Sigmoid colon (tissue), 6 donors: ENCODE measurements at regions not wholly inside any gene's neighbourhood (a gene's known extent, or its start where the extent isn't known, plus 50 kb on each side); places are given as distances from the start of the nearest gene placed in this dataset.
A peak's percentile ranks its signal among the peaks of the same experiment; 100 is the strongest.

Source experiments
- DNase-seq: peaks from one replicate; pipeline ENCODE4 v3.0.0-alpha.2; 2019
- H3K27ac ChIP-seq, 4 donors: fragments of 200-600 bp; sonication (generic); one replicate each; pipeline ENCODE4 v1.5.1; 2016 to 2019; ENCODE audit warnings: mild to moderate bottlenecking in 1 of 4
- H3K27me3 ChIP-seq, 3 donors: fragments of 200-600 bp; sonication (generic); one replicate each; pipeline ENCODE4 v1.5.1; 2019; ENCODE audit warnings: mild to moderate bottlenecking in 1 of 3
- H3K36me3 ChIP-seq, 4 donors: fragments of 200-600 bp; sonication (generic); one replicate each; pipeline ENCODE4 v1.5.1; 2016 to 2019
- H3K4me1 ChIP-seq, 4 donors: fragments of 200-600 bp; sonication (generic); one replicate each; pipeline ENCODE4 v1.5.1; 2017 to 2019
- H3K4me3 ChIP-seq, 4 donors: fragments of 200-600 bp; sonication (generic); one replicate each; pipeline ENCODE4 v1.5.1; 2017 to 2019; ENCODE audit warnings: mild to moderate bottlenecking in 2 of 4, moderate library complexity in 1 of 4
- H3K9me3 ChIP-seq, 4 donors: fragments of 200-600 bp in 3 of 4; sonication (generic) in 3 of 4; one replicate each; pipeline versions ENCODE4 v1.5.1 to v1.6.1; 2013 to 2019
- EP300 ChIP-seq, 4 donors: sonication (generic); formaldehyde crosslinking; IDR thresholded peaks; one replicate each; pipeline ENCODE4 v1.6.1; 2017; ENCODE audit warnings: antibody characterized with exemption in 4 of 4
- POLR2A ChIP-seq, 2 donors: fragments of 450-650 bp; IDR thresholded peaks; one replicate each; pipeline ENCODE4 v1.6.1; 2016; ENCODE audit warnings: antibody characterized with exemption in 2 of 2, mild to moderate bottlenecking in 2 of 2, moderate library complexity in 2 of 2
- POLR2AphosphoS5 ChIP-seq, 4 donors: sonication (generic); formaldehyde crosslinking; IDR thresholded peaks; one replicate each; pipeline ENCODE4 v1.6.1; 2017; ENCODE audit warnings: antibody characterized with exemption in 4 of 4
- WGBS, 2 donors: extraction: QIAGEN DNeasy Blood & Tissue Kit; methylation state at CpG; one replicate each; pipeline ENCODE4 v1.1.7; 2013; 5-methylcytosine and 5-hydroxymethylcytosine counted together
- intact Hi-C: fragments of 100-400 bp; cut with DNase I; formaldehyde crosslinking; loops from one replicate; pipeline ENCODE4 v1.15.1; 2023
- TF ChIP-seq, protein P1 (sequence below), 4 experiments: fragments of 450-650 bp in 3 of 4; fragments of 200-600 bp in 1 of 4; IDR thresholded peaks; one replicate each; pipeline ENCODE4 v1.5.1; 2016 to 2019; ENCODE audit warnings: antibody characterized with exemption in 4 of 4, mild to moderate bottlenecking in 3 of 4, moderate library complexity in 2 of 4
- donor health status: healthy with polysubstance abuse.
- donor health status: healthy.

DNA sequence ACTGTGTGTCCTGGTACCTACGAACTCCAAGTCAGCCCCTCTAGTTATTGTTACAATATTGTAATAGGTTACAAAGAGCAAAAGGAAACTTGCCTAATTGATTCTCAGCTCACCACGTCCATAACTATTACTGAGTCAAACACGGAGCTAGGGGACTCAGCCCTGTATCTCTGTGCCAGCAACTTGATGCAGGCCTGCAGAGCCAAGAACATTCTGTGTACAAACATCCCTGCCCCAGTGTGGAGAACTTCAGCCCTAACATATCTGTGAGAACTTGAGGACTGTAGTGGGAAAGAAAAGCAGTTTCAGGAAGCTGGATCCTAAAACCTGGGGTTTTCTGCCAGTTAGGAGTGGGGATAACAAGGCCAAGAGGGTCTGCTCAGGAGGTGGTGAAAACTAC lies 114.9 kb upstream of the PRSS58 start:
- WGBS, 2 donors: 74 to 77% methylated on average over 3 of the region's 3 CpGs
- H3K9me3 ChIP-seq: peaks cover 0 to 5% (median 1%) of the 10 kb centered on the region in 4 donors
- no peak overlapping the region for H3K4me3 ChIP-seq
- intact Hi-C loops: no loop called here
- no peaks in the 10 kb centered on the region for H3K27me3 ChIP-seq
- peak overlapping the region in 1 of 4 donors; percentile 13 for H3K27ac ChIP-seq
- peaks cover 0 to 18% (median 3%) of the 10 kb centered on the region in 4 donors for H3K4me1 ChIP-seq
- no peaks in the 10 kb centered on the region for H3K36me3 ChIP-seq
- no peak for TF ChIP-seq POLR2A (IDR thresholded peaks at IDR 0.05)
- TF ChIP-seq POLR2AphosphoS5 (IDR thresholded peaks at IDR 0.05): no peak
- TF ChIP-seq, protein P1, sequence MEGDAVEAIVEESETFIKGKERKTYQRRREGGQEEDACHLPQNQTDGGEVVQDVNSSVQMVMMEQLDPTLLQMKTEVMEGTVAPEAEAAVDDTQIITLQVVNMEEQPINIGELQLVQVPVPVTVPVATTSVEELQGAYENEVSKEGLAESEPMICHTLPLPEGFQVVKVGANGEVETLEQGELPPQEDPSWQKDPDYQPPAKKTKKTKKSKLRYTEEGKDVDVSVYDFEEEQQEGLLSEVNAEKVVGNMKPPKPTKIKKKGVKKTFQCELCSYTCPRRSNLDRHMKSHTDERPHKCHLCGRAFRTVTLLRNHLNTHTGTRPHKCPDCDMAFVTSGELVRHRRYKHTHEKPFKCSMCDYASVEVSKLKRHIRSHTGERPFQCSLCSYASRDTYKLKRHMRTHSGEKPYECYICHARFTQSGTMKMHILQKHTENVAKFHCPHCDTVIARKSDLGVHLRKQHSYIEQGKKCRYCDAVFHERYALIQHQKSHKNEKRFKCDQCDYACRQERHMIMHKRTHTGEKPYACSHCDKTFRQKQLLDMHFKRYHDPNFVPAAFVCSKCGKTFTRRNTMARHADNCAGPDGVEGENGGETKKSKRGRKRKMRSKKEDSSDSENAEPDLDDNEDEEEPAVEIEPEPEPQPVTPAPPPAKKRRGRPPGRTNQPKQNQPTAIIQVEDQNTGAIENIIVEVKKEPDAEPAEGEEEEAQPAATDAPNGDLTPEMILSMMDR (IDR thresholded peaks at IDR 0.05): no peak
- TF ChIP-seq EP300 (IDR thresholded peaks at IDR 0.05): no peak
- no peak for DNase-seq

- H3K27me3 ChIP-seq: no peaks in the 10 kb centered on the region
- H3K4me3 ChIP-seq: no peak overlapping the region
- DNase-seq: no peak
- H3K9me3 ChIP-seq: peaks cover 0 to 7% (median 2%) of the 10 kb centered on the region in 4 donors
- H3K4me1 ChIP-seq: peaks cover 0 to 18% (median 3%) of the 10 kb centered on the region in 4 donors
- 94% methylated on average over 4 of the region's 4 CpGs for WGBS, 2 donors
- intact Hi-C loops: no loop called here
- no peaks in the 10 kb centered on the region for H3K36me3 ChIP-seq
- no peak for TF ChIP-seq POLR2A (IDR thresholded peaks at IDR 0.05)
- no peak for TF ChIP-seq POLR2AphosphoS5 (IDR thresholded peaks at IDR 0.05)
- no peak for TF ChIP-seq EP300 (IDR thresholded peaks at IDR 0.05)
- TF ChIP-seq, protein P1 (IDR thresholded peaks at IDR 0.05): no peak
- no peak overlapping the region for H3K27ac ChIP-seq
Measured at GRCh38 chr7:142371586-142372377, 113.9 kb upstream of the PRSS58 start.

DNA sequence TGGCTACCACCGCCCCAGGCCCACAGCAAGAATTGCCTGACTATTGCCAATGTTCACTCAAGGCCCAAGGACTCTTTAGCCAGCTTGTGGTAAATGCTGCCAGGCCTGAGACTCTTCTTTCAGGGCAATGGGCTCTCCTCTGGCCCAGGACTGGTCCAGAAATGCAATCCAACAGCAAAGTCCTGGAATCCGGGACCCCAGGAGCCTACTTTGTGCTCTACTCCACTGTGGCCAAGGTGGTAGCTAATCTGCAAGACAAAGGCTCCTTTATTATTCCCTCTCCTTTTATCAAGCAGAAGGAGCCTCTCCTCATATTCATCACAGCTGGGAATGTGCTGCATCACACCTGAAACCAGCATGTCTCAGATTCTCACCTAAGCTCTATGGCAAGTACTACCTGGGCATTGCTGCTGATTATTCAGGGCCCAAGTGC lies 107.6 kb upstream of the PRSS58 start:
- no peak overlapping the region for H3K27ac ChIP-seq
- DNase-seq: no peak
- 91 to 96% methylated on average over 2 of the region's 2 CpGs for whole genome bisulfite sequencing, 2 donors
- no peak for TF ChIP-seq EP300 (IDR thresholded peaks at IDR 0.05)
- TF ChIP-seq POLR2AphosphoS5 (IDR thresholded peaks at IDR 0.05): no peak
- no peak for TF ChIP-seq POLR2A (IDR thresholded peaks at IDR 0.05)
- H3K4me3 ChIP-seq: no peak overlapping the region
- no peaks in the 10 kb centered on the region for H3K36me3 ChIP-seq
- no peaks in the 10 kb centered on the region for H3K27me3 ChIP-seq
- peaks cover 0 to 7% (median 2%) of the 10 kb centered on the region in 4 donors for H3K9me3 ChIP-seq
- H3K4me1 ChIP-seq: no peaks in the 10 kb centered on the region
- intact Hi-C loops: no loop called here

GRCh38 chr7:142364551-142364950 lies 106.7 kb upstream of the PRSS58 start:
- Histone ChIP-seq H3K27me3 (no peaks in the 10 kb centered on the region), H3K4me3 (no peak overlapping the region), H3K9me3 (peaks cover 0 to 7% (median 2%) of the 10 kb centered on the region in 4 donors), H3K27ac (no peak overlapping the region), H3K4me1 (no peaks in the 10 kb centered on the region), H3K36me3 (no peaks in the 10 kb centered on the region)
- TF ChIP-seq POLR2A (IDR thresholded peaks at IDR 0.05) (no peak), POLR2AphosphoS5 (IDR thresholded peaks at IDR 0.05) (no peak)
- TF ChIP-seq, protein P1 (IDR thresholded peaks at IDR 0.05): no peak
- intact Hi-C loops: no loop called here
- whole genome bisulfite sequencing, 2 donors: 45 to 50% methylated on average over 1 of the region's 1 CpG
- DNase-seq: no peak

- no peaks in the 10 kb centered on the region for H3K36me3 ChIP-seq
- WGBS, 2 donors: 79 to 93% methylated on average over 3 of the region's 3 CpGs
Measured at GRCh38 chr7:142362349-142362748, 104.5 kb upstream of the PRSS58 start.

More at GRCh38 chr7:142362349-142362748, 104.5 kb upstream of the PRSS58 start:
- Histone ChIP-seq H3K4me3 (no peak overlapping the region), H3K9me3 (peaks cover 0 to 1% (median 0%) of the 10 kb centered on the region in 4 donors), H3K27ac (no peak overlapping the region), H3K4me1 (no peaks in the 10 kb centered on the region), H3K27me3 (no peaks in the 10 kb centered on the region)
- TF ChIP-seq EP300 (IDR thresholded peaks at IDR 0.05): no peak
- intact Hi-C loops: no loop called here
- no peak for DNase-seq
